Nephron (organoid): ENCODE measurements at regions not wholly inside any gene's neighbourhood (a gene's known extent, or its start where the extent isn't known, plus 50 kb on each side); places are given as distances from the start of the nearest gene placed in this dataset.

ENCODE experiments used
- H3K27ac Mint-ChIP-seq, 3 experiments: 2 replicates each; pipeline ENCODE4 v1.8.0; 2020; ENCODE audit warnings: mixed read lengths in 3 of 3, mild to moderate bottlenecking in 2 of 3, moderate library complexity in 1 of 3
- H3K27me3 Mint-ChIP-seq: 2 replicates; pipeline ENCODE4 v1.8.0; 2021; ENCODE audit warnings: low read depth, mild to moderate bottlenecking, moderate library complexity, mixed read lengths
- H3K36me3 Mint-ChIP-seq: 2 replicates; pipeline ENCODE4 v1.8.0; 2020; ENCODE audit warnings: low read depth, mixed read lengths
- H3K4me1 Mint-ChIP-seq: 2 replicates; pipeline ENCODE4 v1.8.0; 2020; ENCODE audit warnings: mixed read lengths
- H3K4me3 Mint-ChIP-seq, 3 experiments: 2 replicates each; pipeline ENCODE4 v1.8.0; 2020; ENCODE audit warnings: mild to moderate bottlenecking in 3 of 3, mixed read lengths in 3 of 3, moderate library complexity in 2 of 3
- H3K9me3 Mint-ChIP-seq: 2 replicates; pipeline ENCODE4 v1.8.0; 2020; ENCODE audit warnings: mixed read lengths
- CTCF ChIP-seq, 3 experiments: fragments of 200-600 bp; sonication (generic); IDR thresholded peaks; one replicate each; pipeline ENCODE4 v1.5.0; 2021; ENCODE audit warnings: antibody characterized with exemption in 3 of 3; ENCODE audit not compliant: unreplicated experiment in 3 of 3

GRCh38 chr2:37569131-37569823 lies 102.2 kb downstream of the CDC42EP3 start:
- no peaks in the 10 kb centered on the region for H3K36me3 Mint-ChIP-seq
- no peak overlapping the region for H3K27ac Mint-ChIP-seq

GRCh38 chr2:37569986-37570679 lies 101.3 kb downstream of the CDC42EP3 start:
- Mint-ChIP-seq H3K4me3 (no peak overlapping the region), H3K9me3 (no peaks in the 10 kb centered on the region), H3K4me1 (peaks cover 20% of the 10 kb centered on the region), H3K27me3 (peaks cover 8% of the 10 kb centered on the region), H3K36me3 (no peaks in the 10 kb centered on the region), H3K27ac (no peak overlapping the region)
- TF ChIP-seq CTCF (IDR thresholded peaks at IDR 0.05; ENCODE audit: unreplicated experiment in 3 of 3): no peak

More at GRCh38 chr2:37569131-37569823, 102.2 kb downstream of the CDC42EP3 start:
- TF ChIP-seq CTCF (IDR thresholded peaks at IDR 0.05; ENCODE audit: unreplicated experiment in 3 of 3): no peak
- Mint-ChIP-seq H3K4me3 (no peak overlapping the region), H3K4me1 (peaks cover 19% of the 10 kb centered on the region), H3K27me3 (peaks cover 8% of the 10 kb centered on the region), H3K9me3 (no peaks in the 10 kb centered on the region)

GRCh38 chr2:37570773-37571586 lies 100.5 kb downstream of the CDC42EP3 start:
- Mint-ChIP-seq H3K27me3 (peaks cover 8% of the 10 kb centered on the region), H3K27ac (no peak overlapping the region), H3K9me3 (no peaks in the 10 kb centered on the region), H3K36me3 (no peaks in the 10 kb centered on the region), H3K4me3 (no peak overlapping the region), H3K4me1 (peaks cover 20% of the 10 kb centered on the region)
- no peak for TF ChIP-seq CTCF (IDR thresholded peaks at IDR 0.05; ENCODE audit: unreplicated experiment in 3 of 3)

GRCh38 chr2:37571587-37572136 lies 99.8 kb downstream of the CDC42EP3 start:
- Mint-ChIP-seq H3K4me1 (peaks cover 20% of the 10 kb centered on the region), H3K36me3 (no peaks in the 10 kb centered on the region), H3K4me3 (no peak overlapping the region), H3K27ac (no peak overlapping the region), H3K27me3 (peaks cover 8% of the 10 kb centered on the region), H3K9me3 (peaks cover 3% of the 10 kb centered on the region)
- no peak for TF ChIP-seq CTCF (IDR thresholded peaks at IDR 0.05; ENCODE audit: unreplicated experiment in 3 of 3)

GRCh38 chr2:37573451-37574388 lies 97.7 kb downstream of the CDC42EP3 start:
- Mint-ChIP-seq H3K27ac (peak overlapping the region in 2 of 3 experiments; percentile 34 to 55), H3K4me3 (no peak overlapping the region), H3K36me3 (no peaks in the 10 kb centered on the region), H3K27me3 (peaks cover 6% of the 10 kb centered on the region), H3K9me3 (peaks cover 5% of the 10 kb centered on the region), H3K4me1 (peaks cover 20% of the 10 kb centered on the region)
- no peak for TF ChIP-seq CTCF (IDR thresholded peaks at IDR 0.05; ENCODE audit: unreplicated experiment in 3 of 3)
